Activated CD8-positive, alpha-beta memory T cell treated with anti-CD3 and anti-CD28 coated beads for 36 hours (primary cell): ENCODE measurements at regions not wholly inside any gene's neighbourhood (a gene's known extent, or its start where the extent isn't known, plus 50 kb on each side); places are given as distances from the start of the nearest gene placed in this dataset.

Experiments used
- CTCF ChIA-PET: fragments of 350-600 bp; sonication (Branson Sonifier 250); formaldehyde crosslinking; loops from one replicate; lab custom pipeline; 2021; ENCODE audit warnings: antibody characterized with exemption; lab: Charles Lee
- POLR2A ChIA-PET: fragments of 350-600 bp; sonication (Branson Sonifier 250); formaldehyde crosslinking; loops from one replicate; lab custom pipeline; 2021; ENCODE audit warnings: antibody characterized with exemption; lab: Charles Lee

DNA sequence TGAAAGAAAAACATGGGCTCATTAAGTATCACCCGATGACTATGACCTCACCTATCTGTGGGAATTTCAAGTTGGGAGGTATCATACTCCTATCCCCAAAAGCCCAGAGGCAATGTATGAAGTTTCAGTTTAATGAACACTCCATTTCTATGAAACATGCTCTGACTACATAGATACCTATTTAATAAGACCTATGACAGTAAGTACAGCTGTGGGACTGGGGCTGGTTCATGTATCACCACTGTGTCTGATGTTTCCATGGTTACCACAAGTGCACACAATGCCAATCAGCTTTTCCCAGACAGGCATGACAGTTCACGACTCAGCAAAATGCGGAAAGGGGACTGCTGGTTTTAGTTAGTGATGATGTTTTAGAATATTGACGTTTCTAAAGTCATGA lies 167.7 kb downstream of the SIPA1L2 start:
- POLR2A ChIA-PET: no interaction called here
- CTCF ChIA-PET: no interaction called here

DNA sequence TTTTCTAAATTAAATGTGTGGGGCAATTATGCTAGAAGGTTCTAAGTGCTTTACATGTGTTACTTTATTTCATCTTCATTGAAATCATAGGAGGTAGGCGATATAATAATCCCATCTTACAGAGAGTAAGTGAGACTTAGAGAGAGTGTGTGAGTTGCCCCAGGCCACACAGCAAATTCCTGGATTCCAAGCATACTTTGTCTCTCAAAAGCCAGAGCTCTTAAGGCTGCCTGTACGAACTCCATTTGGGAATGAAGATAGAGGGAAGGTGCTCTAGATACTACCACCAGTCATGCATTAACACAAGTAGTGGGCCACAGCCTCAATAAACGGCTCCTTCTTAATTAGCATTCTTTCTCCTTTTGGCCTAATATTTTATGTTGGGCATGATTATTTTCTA lies 170.1 kb downstream of the SIPA1L2 start:
- CTCF ChIA-PET: no interaction called here

DNA sequence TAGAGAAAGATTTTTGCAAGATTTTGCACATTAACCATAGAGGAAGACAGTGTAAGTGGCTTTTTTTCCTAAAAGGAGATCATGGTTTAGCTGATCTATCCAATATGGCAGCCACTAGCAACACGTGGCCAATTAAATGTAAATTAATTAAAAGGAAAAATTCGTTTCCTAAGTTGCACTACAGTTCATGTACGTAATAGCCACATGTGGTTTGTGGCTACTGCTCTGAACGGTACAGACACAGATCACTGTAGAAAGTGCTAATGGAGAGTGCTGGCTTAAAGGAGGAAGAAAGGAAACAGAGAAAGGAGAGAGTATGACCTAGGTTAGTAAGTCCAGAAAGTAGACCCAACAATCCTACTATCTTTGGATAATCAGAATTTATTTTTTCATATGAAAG lies 170.8 kb downstream of the SIPA1L2 start:
- POLR2A ChIA-PET: no interaction called here
- CTCF ChIA-PET: no interaction called here

More for the DNA sequence above, 170.1 kb downstream of the SIPA1L2 start:
- POLR2A ChIA-PET: no interaction called here

DNA sequence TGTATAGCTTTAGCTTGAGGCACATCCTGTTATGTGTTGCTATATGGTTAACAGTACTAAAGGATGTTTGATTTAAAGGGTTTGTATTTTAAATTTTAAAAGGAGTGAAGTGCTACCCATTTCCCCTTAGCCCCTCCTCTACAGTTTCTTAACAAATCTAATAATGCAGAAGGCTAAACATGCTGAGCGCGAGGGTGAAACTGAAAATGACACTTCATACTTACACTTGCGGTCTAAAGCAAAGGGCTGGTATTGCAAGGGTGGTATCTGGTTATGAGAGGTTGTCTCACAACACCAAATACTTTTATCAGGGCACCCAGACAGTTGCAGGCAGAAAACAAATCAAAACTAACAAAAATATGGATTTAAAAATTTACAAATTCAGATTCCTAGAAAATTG lies 172.3 kb downstream of the SIPA1L2 start:
- ChIA-PET CTCF (no interaction called here), POLR2A (no interaction called here)

DNA sequence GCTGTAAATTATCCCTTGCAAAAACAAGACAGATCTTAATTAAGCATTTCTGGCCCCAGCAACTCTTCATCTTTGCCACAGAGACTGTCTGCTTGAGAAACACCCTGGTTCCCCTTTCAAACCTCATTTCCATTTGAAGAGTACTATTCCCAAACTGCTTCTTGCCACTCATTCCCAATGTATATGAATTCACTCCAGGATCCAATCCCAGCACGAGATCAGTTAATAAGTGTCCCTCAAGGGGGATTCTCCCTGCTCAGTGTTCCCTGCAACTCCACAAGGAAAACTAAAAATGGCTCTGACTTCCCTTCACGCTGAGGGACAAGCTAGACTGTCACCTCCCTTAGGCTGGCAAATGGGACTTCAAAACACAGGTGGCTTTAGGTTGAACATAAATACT lies 173.2 kb downstream of the SIPA1L2 start:
- POLR2A ChIA-PET: no interaction called here
- CTCF ChIA-PET: no interaction called here

DNA sequence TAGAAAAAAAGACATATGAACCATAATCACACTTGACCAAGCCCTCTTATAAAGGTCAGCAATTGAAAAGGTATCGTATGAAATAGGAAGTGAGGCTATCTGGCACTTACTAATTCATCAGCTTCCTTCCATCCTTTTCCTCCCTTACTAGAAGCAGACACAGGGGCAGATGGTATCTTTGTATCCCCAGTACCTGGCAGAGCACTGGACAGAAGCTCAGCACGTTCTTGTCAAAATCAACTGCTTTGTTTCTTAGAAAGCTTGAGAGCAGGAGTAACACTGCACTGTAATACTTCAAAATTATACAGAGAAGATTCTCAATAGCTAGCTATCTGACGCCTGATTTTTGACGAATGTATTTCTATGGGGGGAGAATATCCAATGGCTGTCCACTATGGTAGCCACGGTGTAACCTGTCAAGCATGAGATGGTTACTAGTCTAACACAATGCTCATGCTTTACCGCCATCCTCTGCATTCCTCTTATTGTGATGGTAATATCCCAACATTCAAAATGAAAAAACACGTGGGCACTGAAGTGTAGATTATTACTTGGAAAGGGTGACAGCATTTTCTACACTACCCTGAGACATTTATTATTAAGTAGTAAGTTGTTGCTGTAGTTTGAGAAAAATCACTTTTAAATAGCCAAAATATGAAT lies 175.6 kb downstream of the SIPA1L2 start:
- CTCF ChIA-PET: no interaction called here
- POLR2A ChIA-PET: no interaction called here

DNA sequence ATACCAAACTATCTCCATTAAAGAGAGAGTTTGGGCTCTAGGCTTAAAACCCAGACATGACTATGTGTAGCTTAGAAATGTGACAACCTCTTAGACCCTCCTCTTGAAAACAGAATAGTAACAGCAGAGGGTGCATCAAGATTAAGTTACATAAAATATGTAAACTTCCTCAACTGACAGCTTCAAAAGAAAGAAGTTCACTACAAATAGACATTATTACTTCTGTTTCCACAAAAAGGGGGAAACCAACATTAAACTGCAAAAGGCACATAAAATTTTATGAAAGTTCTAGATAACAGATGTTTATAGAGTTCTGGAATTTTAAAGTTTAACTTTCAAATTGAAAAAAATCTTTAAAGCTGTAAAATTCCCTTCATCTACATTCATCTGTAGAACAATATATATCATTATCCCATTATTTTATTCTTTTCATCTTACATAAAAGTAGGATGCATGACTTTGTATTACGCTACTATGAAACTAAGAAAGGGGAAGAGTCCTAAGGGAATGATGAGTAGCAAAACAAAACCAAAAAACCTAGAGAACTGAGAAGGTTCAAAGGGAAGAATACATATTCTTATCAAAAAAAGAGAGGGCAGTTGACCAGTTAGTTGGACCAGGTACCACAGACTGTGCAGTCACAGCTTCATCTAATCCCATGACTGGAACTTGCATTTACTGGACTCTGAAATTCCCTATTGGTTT lies 177.0 kb downstream of the SIPA1L2 start:
- CTCF ChIA-PET: no interaction called here
- POLR2A ChIA-PET: no interaction called here

DNA sequence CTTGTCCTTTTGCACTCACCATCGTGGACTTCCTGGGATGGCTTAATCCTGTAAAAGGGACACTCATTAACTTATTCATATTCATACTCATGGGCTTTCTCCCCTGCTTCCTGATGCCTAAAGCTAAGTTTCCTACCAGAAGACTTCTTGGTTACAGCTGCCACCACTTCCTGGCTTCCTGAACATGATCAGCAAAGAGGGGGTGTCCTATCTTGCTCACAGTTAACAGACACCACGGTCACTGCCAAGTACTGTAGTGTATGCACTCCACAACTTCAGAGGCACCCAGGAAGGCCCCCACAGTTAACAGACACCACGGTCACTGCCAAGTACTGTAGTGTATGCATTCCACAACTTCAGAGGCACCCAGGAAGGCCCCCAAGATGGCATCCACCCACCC lies 177.8 kb downstream of the SIPA1L2 start:
- CTCF ChIA-PET: no interaction called here

DNA sequence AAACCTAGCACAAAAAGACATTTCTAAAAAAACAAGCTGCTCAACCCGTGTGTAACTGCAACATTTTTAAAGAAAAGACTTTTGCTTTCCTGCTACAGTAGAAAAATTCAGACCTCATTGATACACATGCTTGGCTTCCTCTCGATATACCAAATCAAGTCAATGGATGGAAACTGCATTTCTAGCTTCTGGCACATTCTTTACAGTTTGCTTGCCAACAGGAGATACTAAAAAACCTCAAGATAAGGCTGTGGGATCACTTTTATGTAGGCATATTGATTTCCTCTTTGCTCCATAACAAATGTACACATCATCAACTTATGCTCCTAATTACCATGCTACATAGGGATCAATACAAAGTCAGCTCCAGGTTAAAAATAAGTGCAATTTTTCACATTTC lies 178.4 kb downstream of the SIPA1L2 start:
- CTCF ChIA-PET: no interaction called here
- POLR2A ChIA-PET: no interaction called here

More for the DNA sequence above, 177.8 kb downstream of the SIPA1L2 start:
- POLR2A ChIA-PET: no interaction called here

DNA sequence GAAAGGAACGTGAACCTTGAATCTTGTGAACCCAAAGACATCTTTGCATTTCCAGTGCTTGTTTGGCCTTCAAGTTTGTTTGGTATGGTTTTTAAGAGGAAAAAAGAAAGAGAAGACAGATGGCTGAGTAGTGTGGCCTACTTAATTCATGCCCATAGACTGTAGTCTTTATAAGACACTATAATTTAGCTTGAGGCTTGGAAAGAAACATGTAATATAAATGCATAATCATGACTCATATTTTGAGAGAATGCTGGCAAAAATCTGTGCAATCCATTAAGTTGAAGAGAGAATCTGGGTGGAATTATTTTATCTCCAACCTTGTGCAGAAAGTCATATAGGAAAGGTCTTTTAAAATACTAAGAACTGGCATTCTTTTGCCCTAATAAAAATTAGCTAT lies 179.3 kb downstream of the SIPA1L2 start:
- POLR2A ChIA-PET: no interaction called here
- CTCF ChIA-PET: no interaction called here

DNA sequence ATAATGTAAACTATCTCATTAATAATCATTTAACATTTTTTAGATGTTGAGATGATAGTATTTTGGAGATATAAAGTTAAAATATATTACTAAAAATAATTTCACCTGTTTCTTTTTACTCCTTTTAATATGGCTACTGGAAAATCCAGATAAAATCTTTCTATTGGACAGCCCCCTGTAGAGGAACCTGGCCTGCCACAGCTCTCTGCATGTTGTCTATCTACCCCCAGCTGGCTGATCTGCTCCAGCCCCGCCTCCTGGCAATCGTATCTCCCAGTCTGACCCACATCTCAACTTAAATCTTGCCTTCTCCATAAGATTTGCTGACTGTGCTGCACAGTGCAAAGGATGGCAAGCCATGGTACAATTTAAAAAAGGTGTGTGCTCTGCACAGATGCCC lies 182.8 kb downstream of the SIPA1L2 start:
- ChIA-PET POLR2A (no interaction called here), CTCF (no interaction called here)

DNA sequence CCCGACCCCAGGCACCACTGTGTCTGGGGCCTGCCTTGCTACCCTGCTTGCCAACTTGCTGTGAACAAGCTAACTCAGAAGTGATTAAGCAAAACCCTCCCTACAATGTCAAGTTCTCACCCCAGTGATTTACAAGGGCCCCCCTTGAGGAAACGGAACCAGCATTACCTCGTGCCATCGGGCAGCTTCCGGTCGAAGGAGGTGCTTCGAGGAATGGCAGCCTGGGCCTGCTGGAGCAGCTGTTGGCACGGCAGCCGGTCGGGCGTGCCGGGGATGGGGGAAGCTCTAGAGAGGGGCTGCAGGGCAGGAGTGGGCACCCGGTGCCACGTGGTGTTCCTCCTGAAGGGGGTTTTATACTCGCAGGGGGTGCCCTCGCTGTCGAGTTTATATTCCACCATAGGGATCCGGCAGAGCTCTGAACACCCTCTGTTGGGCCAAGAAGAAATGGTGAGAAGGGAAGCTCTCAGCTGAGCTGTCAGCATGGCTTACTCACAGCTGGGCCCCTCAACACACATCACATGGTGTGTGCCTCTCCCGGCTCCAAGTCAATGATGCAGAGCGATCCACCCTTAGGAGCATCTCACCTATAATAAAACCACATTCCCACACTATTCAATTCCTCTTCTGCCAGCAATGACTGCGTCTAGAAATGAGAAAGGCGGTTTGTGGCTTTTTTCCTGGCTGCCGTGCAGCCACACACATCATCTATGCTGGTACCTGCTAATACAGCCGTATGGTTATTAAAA lies 184.4 kb downstream of the SIPA1L2 start:
- ChIA-PET CTCF (no interaction called here), POLR2A (no interaction called here)

DNA sequence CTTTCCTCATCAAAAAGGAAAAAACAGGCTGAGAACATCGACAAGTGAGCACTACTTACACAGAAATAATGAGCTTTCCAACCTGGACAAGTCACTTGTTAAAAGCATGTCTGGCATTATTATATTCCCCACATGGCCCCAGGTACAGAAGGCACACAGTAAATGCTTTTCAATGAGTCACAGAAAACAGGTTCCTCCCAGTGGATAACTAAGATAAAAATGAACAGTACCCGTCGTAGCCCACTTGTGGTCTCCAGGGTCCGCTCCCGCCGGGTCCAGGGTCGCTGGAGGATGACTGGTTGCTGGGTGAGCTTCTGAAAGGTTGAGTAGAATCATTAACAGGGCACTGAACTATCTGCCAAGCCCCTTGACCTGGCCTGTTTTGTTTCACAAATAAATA lies 186.6 kb downstream of the SIPA1L2 start:
- CTCF ChIA-PET: no interaction called here
- POLR2A ChIA-PET: no interaction called here

DNA sequence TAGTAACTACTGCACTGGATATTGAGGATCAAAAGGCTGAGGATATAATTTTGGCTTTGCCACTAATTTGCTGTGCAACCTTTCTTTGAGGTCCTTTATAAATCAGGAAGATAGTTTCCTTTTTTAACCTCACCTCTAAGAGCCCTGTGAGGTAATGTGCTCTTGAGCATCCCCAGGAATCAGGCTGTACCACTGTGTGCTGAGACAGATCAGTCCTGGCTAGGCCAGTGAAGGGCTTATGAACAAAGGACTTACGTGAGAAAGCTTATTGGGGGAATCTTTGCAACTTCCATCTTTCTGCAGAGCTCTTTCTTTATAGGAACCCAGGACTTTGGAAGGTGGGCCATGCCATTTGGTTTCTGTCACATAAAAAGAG lies 188.9 kb downstream of the SIPA1L2 start:
- ChIA-PET CTCF (no interaction called here), POLR2A (no interaction called here)

DNA sequence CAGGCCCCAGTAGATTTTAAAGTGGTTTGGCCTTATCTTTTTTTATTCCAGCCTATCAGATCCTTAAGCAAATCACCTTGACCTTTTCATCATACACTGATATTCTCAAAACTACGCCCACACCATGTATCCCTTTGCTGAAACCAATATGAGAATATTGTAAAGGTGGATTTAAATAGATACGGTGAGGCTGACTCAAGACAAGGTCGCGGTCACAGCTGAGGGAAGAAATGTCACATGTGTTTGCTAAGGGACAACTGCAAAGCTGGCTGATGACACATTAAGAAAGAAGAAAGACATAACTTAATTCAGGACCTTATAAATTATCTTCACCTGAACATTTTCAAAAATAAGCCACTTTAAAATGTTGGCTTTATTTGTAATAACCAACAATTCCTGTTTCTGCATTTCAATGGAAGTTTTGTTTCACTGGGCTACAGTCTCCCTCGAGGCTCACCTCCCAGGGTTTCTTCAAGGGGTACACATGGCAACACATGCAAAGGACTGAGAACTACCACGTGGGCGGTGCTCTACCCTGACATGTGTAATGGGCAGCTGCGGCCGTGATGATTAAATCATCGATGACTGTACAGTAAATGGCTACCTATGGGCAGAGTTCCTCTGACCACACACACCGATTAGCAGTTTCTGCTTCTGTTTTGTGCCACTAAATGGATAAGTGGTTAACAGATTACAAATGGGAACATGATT lies 189.5 kb downstream of the SIPA1L2 start:
- ChIA-PET CTCF (no interaction called here), POLR2A (no interaction called here)

DNA sequence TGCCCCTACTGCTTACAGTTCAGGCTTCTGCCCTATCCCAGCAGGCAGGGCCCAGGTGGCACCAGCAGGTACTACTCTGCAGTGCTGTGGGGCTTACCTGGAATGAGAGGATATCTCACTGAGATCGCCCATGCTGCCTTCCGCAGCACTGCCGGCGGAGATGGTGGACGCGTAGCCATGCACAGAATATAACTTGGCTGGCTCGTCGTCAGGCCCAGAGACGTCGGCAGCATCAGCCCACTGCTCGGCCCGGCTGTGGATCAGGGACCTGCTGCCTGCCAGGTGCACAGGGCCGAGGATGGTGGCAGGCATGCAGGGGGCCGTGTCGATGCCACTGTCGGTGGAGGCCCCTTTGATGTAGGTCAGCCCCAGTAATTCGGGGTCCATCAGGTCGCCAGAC lies 190.9 kb downstream of the SIPA1L2 start:
- POLR2A ChIA-PET: no interaction called here
- CTCF ChIA-PET: no interaction called here

DNA sequence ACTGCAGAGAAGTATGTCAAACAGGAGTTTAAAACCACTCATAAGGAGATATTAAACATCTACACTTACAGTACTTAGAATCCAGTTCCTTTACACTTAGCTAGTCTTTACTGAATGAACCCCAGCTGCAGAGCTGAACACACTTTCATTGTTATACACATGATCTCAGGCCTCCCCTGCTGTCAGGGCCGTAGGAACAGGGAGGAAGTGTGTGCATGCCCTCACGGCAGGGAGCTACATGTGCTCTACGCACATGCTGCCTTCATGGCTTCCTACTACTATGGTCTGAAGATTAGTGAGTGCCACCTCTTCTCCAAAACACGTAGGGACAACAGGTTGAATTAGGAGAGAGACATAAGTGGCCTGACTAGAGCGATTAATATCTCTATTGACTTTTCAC lies 191.5 kb downstream of the SIPA1L2 start:
- POLR2A ChIA-PET: no interaction called here
- CTCF ChIA-PET: no interaction called here

DNA sequence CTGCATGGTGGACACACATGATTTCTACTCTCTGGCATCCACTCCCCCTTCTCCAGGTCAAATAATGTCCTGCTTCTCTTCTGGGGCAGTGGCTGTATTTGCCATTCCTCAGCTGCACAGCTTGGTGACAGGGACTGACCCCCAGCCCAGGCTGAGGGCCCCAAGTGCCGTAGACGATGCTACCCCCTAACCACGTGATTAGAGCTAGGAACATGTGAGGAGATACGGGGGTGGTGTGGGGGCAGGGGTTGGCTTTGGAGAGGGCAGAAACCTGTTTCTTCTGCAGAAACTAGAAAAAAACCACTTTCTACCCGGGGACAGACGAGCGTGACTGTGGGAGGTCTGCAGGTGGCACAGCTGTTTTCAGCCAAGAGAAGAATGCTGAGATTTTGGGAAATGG lies 192.4 kb downstream of the SIPA1L2 start:
- POLR2A ChIA-PET: no interaction called here
- CTCF ChIA-PET: no interaction called here

DNA sequence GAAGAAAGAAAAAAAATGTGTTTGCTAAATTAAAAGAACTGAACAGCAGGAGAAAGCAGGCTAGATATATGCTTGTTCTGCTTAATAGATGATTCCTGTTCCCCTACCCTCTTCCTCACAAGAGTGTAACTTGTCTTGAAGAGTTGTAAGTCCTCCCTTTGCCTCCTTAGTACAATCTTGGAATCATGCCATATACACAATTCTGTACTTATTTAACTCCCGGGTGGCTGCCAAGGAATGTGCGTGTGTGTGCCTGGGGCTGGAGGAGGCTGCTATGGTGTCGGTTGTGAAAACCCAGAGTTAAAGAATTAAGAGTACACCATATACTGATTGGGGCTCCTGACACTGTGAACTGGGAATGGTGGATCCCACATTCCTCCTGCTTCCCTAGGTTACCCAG lies 194.2 kb downstream of the SIPA1L2 start:
- ChIA-PET CTCF (no interaction called here), POLR2A (no interaction called here)

DNA sequence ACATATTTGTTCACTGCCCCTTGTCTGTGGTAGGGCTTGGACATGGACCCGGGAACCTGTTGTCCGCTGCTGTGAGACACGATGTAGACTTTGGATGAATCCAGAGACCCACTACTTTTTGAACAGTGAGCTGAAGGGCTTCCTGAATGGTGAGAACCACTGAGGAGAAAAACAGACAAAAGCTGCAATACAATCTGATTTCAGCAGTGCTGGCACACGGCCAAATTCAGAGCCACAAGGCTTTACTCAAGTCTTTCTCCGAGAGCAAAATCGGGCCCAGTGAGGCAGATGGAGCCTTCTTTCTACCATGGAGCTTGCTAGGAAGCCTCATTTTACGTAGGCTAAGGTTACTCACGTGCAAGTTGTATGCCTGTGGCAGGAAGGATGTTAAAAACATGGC lies 197.6 kb downstream of the SIPA1L2 start:
- CTCF ChIA-PET: no interaction called here
- POLR2A ChIA-PET: no interaction called here
